ENCODE measurements at regions not wholly inside any gene's neighbourhood (a gene's known extent, or its start where the extent isn't known, plus 50 kb on each side); places are given as distances from the start of the nearest gene placed in this dataset.

DNA sequence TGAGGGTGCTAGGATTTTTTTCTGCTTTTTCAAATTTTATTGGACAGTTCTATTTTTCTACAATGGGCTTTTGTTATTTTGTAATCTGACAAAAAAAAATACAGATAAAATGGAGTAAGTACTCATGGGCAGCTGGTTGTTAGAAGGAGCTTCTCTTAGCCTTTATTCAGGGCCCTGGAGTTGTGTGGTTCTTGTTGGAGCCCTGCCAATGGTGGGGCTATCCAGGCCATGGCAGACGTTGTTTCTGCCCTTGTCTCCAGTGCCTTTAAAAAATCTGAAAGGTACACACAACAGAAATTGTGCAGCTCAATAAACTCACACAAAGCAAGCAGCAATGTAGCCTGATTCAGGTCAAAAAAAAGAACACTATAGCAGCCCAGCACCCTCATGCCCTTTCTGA, 153.5 kb upstream of the GALNT2 start:
- TF ChIP-seq, protein P1, sequence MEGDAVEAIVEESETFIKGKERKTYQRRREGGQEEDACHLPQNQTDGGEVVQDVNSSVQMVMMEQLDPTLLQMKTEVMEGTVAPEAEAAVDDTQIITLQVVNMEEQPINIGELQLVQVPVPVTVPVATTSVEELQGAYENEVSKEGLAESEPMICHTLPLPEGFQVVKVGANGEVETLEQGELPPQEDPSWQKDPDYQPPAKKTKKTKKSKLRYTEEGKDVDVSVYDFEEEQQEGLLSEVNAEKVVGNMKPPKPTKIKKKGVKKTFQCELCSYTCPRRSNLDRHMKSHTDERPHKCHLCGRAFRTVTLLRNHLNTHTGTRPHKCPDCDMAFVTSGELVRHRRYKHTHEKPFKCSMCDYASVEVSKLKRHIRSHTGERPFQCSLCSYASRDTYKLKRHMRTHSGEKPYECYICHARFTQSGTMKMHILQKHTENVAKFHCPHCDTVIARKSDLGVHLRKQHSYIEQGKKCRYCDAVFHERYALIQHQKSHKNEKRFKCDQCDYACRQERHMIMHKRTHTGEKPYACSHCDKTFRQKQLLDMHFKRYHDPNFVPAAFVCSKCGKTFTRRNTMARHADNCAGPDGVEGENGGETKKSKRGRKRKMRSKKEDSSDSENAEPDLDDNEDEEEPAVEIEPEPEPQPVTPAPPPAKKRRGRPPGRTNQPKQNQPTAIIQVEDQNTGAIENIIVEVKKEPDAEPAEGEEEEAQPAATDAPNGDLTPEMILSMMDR (IDR thresholded peaks at IDR 0.05): no peak
- no peak for TF ChIP-seq POLR2AphosphoS5 (IDR thresholded peaks at IDR 0.05)

Measured in prostate gland (tissue), 2 donors.